RWPE1 (cell line): ENCODE measurements at regions not wholly inside any gene's neighbourhood (a gene's known extent, or its start where the extent isn't known, plus 50 kb on each side); places are given as distances from the start of the nearest gene placed in this dataset.

Experiments
- CTCF ChIA-PET: fragments of 350-600 bp; sonication (Branson Sonifier 250); formaldehyde crosslinking; extraction: SDS; loops from one replicate; lab custom pipeline; 2021; lab: Yijun Ruan, JAX
- POLR2A ChIA-PET: fragments of 400-600 bp; formaldehyde crosslinking; extraction: SDS; loops from one replicate; lab custom pipeline; 2020; ENCODE audit warnings: antibody characterized with exemption; ENCODE audit not compliant: low non-redundant PET; lab: Yijun Ruan, JAX
- DNase-seq: peaks from one replicate; pipeline ENCODE4 v3.0.0; 2012; ENCODE audit warnings: low spot score
- H3K27ac ChIP-seq: fragments of 450-650 bp; 2 replicates; pipeline ENCODE4 v1.5.1; 2017
- TF ChIP-seq, protein P1 (sequence below): fragments of 450-650 bp; conservative IDR thresholded peaks from 2 replicates; pipeline ENCODE4 v1.5.1; 2017; ENCODE audit warnings: low read depth, mild to moderate bottlenecking

- CTCF ChIA-PET: interaction anchor here (0.6 to 0.7 kb wide), 2 partner anchors 161 to 425 kb away, joined by 3 to 4 read pairs; no protein-coding TSS in a partner anchor
- POLR2A ChIA-PET: no interaction called here
- TF ChIP-seq, protein P1, sequence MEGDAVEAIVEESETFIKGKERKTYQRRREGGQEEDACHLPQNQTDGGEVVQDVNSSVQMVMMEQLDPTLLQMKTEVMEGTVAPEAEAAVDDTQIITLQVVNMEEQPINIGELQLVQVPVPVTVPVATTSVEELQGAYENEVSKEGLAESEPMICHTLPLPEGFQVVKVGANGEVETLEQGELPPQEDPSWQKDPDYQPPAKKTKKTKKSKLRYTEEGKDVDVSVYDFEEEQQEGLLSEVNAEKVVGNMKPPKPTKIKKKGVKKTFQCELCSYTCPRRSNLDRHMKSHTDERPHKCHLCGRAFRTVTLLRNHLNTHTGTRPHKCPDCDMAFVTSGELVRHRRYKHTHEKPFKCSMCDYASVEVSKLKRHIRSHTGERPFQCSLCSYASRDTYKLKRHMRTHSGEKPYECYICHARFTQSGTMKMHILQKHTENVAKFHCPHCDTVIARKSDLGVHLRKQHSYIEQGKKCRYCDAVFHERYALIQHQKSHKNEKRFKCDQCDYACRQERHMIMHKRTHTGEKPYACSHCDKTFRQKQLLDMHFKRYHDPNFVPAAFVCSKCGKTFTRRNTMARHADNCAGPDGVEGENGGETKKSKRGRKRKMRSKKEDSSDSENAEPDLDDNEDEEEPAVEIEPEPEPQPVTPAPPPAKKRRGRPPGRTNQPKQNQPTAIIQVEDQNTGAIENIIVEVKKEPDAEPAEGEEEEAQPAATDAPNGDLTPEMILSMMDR: no peak
- DNase-seq: no peak
- H3K27ac ChIP-seq: no peak overlapping the region
These were observed 65.7 kb upstream of the NEUROD1 start for GRCh38 chr2:181745796-181746540.

DNA sequence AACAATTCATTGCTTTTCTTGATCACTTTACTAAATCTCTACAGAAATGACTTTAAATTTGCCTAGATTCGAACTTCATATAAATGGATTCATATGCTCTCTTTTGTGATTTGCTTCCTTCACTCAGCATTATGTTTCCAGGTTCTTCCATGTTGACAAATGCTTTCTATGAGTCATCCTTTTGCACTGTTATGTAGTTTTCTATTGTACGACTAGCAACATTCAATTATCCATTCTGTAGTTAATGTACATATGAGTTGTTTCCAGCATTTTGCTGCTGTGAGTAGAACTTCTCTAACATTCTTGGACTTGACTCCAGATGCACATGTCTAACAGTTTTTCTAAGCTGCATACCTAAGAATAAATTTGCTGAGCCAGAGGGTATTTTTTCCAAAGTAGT lies 66.5 kb upstream of the NEUROD1 start:
- TF ChIP-seq, protein P1: no peak
- CTCF ChIA-PET: no interaction called here
- H3K27ac ChIP-seq: no peak overlapping the region
- POLR2A ChIA-PET: no interaction called here
- DNase-seq: no peak

- DNase-seq: no peak
- H3K27ac ChIP-seq: no peak overlapping the region
- ChIA-PET POLR2A (no interaction called here), CTCF (no interaction called here)
- TF ChIP-seq, protein P1: no peak
These were observed 70.0 kb upstream of the NEUROD1 start for GRCh38 chr2:181750305-181750704.

DNA sequence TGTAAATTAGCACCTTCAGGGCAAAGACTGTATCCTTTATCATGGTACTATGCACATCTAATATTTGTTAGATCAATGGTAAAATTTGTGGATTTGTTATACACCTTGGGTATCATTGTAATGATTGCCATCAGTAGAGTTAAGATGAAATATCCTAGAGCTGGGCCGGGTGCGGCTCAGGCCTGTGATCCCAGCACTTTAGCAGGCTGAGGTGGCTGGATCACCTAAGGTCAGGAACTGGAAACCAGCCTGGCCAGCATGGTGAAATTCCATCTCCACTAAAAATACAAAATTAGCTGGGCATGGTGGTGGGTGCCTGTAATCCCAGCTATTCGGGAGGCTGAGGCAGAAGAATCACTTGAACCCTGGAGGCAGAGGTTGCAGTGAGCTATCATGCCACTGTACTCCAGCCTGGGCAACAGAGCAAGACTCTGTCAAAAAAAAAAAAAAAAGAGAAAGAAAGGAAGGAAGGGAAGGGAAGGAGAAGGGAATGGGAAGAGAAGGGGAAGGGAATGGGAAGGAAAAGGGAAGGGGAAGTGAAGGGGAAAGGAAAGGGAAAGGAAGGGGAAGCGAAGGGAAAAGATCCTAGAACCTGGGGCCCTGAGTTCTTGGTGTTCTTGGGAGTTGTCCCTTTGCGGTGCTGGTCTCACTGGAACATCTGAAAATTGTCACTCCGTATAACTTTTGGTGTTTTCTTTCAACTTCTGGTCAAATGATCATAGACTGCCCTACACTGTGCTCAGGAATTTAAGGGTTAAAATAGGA lies 71.1 kb upstream of the NEUROD1 start:
- TF ChIP-seq, protein P1: no peak
- no peak overlapping the region for H3K27ac ChIP-seq
- ChIA-PET CTCF (no interaction called here), POLR2A (no interaction called here)
- DNase-seq: no peak

DNA sequence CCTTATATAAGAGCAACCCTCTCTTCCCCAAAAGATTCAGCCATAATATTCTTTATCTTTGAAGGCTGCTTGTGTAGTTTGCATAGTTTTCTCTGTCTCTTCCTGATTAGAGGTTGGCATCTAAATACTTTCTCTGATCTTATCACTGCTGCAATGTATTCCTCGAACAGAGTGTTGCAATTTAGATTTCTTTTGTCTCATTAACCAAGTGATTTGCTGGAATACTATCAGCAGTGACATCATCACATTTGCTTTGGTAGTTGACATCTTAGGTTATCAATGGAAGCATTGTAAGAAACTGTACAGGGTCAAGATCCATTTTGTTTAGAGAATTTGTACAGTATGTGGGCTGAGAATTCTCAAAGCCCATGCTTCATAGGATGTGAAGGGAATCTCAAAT lies 72.0 kb upstream of the NEUROD1 start:
- CTCF ChIA-PET: no interaction called here
- DNase-seq: no peak
- POLR2A ChIA-PET: no interaction called here

DNA sequence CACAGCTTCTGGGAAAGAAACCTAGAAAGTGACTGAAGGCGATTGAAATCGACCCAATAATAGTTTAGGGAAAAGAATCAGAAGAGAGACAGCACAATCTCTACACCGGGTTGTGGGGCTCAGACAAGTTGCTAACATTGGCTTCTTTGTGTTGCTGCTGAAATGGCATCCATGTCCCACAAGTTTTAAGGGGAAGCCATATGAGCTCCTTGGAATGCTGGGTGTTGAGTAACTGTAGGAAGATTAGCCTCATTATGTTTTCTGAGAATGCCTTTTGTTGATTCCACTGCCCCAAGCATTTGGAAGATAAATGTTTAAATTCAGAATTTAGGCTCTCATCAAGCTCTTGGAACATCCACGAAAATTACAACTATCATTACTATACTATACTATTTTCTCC lies 73.4 kb upstream of the NEUROD1 start:
- TF ChIP-seq, protein P1: no peak
- ChIA-PET POLR2A (no interaction called here), CTCF (no interaction called here)
- no peak overlapping the region for H3K27ac ChIP-seq
- DNase-seq: no peak

More for the DNA sequence above, 72.0 kb upstream of the NEUROD1 start:
- TF ChIP-seq, protein P1: no peak
- H3K27ac ChIP-seq: no peak overlapping the region
